GM18868 (cell line): ENCODE measurements at regions not wholly inside any gene's neighbourhood (a gene's known extent, or its start where the extent isn't known, plus 50 kb on each side); places are given as distances from the start of the nearest gene placed in this dataset.

Experiments used
- ATAC-seq: cut with Tn5 transposase; IDR thresholded peaks from one replicate; pipeline ENCODE4 v1.9.1; 2021; ENCODE audit warnings: mild to moderate bottlenecking, moderate library complexity; ENCODE audit not compliant: unreplicated experiment

- no peak for ATAC-seq
Observed at GRCh38 chr4:13840502-13841190, 213.1 kb upstream of the BOD1L1 start.

- ATAC-seq = no peak
Observed at GRCh38 chr4:13844740-13845139, 217.2 kb upstream of the BOD1L1 start.

- no peak for ATAC-seq
Observed at GRCh38 chr4:13849778-13850177, 222.3 kb upstream of the BOD1L1 start.

- no peak for ATAC-seq
Observed at GRCh38 chr4:13851085-13851940, 223.8 kb upstream of the BOD1L1 start.

GRCh38 chr4:13852411-13852810 is 224.9 kb upstream of the BOD1L1 start:
- ATAC-seq = no peak

- no peak for ATAC-seq
Observed at GRCh38 chr4:13856387-13856786, 228.9 kb upstream of the BOD1L1 start.

- no peak for ATAC-seq
Observed at GRCh38 chr4:13857397-13857796, 229.9 kb upstream of the BOD1L1 start.

GRCh38 chr4:13857800-13858199 is 230.3 kb upstream of the BOD1L1 start:
- ATAC-seq = no peak

GRCh38 chr4:13859423-13859822 is 231.9 kb upstream of the BOD1L1 start:
- no peak for ATAC-seq

- no peak for ATAC-seq
Observed at GRCh38 chr4:13860126-13860525, 232.6 kb upstream of the BOD1L1 start.

- ATAC-seq = no peak
Observed at GRCh38 chr4:13865871-13866669, 238.5 kb upstream of the BOD1L1 start.

- ATAC-seq = no peak
Observed at GRCh38 chr4:13866881-13867280, 239.4 kb upstream of the BOD1L1 start.

- ATAC-seq = no peak
Observed at GRCh38 chr4:13872155-13872554, 244.6 kb upstream of the BOD1L1 start.

- ATAC-seq = no peak
Observed at GRCh38 chr4:13872955-13873354, 245.4 kb upstream of the BOD1L1 start.

GRCh38 chr4:13875181-13875580 is 247.7 kb upstream of the BOD1L1 start:
- no peak for ATAC-seq

- no peak for ATAC-seq
Observed at GRCh38 chr4:13876131-13876530, 248.6 kb upstream of the BOD1L1 start.

- no peak for ATAC-seq
Observed at GRCh38 chr4:13876940-13877339, 249.4 kb upstream of the BOD1L1 start.

- no peak for ATAC-seq
Observed at GRCh38 chr4:13877626-13878025, 250.1 kb upstream of the BOD1L1 start.

GRCh38 chr4:13881892-13882291 is 254.4 kb upstream of the BOD1L1 start:
- ATAC-seq = no peak

- ATAC-seq = no peak
Observed at GRCh38 chr4:13887010-13887409, 259.5 kb upstream of the BOD1L1 start.

GRCh38 chr4:13888112-13888511 is 260.6 kb upstream of the BOD1L1 start:
- ATAC-seq = no peak

- ATAC-seq = no peak
Observed at GRCh38 chr4:13891544-13891939, 264.0 kb upstream of the BOD1L1 start.
